ENCODE measurements at regions not wholly inside any gene's neighbourhood (a gene's known extent, or its start where the extent isn't known, plus 50 kb on each side); places are given as distances from the start of the nearest gene placed in this dataset.

DNA sequence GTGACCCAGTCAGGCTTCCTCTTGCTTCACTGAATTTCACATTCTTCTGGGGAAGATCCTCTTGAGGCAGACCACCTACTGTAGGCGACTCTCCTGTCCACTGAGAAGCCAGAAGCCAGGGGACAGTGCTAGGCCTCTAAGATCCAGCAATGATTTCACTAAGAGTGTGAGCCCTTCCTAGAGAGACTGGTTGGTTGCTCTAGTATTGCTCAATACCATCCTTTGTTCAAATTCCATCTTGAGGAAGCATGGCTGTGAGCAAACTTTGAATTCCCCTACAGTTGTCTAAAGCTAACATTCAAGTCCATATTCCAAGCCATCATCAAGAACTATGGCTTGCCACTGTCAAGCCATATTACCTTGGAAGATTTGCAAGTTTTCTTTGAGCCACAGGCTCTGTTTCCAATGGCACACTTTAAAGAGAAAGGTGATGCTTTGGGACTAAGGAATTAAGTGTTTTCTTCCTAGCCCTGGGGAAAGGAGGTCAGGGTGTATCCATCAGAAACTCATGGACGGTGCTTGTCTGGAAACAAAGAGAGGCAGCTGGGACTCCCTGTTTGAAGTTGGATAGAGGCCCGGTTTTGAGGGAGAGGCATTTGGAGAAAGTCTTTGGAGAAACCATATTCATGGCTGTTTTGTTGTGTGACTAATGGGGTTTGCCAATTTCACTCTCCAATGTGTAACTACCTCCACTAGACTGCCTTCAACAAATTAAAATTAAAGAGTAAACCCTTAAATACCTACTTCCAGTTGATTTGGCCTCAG is 1217.9 kb downstream of the VRK1 start:
- no peak for DNase-seq (ENCODE audit: low spot score)

GRCh38 chr14:98015921-98016320 is 1218.7 kb downstream of the VRK1 start:
- no peak for DNase-seq (ENCODE audit: low spot score)

GRCh38 chr14:98018628-98019027 is 1221.4 kb downstream of the VRK1 start:
- no peak for DNase-seq (ENCODE audit: low spot score)

DNA sequence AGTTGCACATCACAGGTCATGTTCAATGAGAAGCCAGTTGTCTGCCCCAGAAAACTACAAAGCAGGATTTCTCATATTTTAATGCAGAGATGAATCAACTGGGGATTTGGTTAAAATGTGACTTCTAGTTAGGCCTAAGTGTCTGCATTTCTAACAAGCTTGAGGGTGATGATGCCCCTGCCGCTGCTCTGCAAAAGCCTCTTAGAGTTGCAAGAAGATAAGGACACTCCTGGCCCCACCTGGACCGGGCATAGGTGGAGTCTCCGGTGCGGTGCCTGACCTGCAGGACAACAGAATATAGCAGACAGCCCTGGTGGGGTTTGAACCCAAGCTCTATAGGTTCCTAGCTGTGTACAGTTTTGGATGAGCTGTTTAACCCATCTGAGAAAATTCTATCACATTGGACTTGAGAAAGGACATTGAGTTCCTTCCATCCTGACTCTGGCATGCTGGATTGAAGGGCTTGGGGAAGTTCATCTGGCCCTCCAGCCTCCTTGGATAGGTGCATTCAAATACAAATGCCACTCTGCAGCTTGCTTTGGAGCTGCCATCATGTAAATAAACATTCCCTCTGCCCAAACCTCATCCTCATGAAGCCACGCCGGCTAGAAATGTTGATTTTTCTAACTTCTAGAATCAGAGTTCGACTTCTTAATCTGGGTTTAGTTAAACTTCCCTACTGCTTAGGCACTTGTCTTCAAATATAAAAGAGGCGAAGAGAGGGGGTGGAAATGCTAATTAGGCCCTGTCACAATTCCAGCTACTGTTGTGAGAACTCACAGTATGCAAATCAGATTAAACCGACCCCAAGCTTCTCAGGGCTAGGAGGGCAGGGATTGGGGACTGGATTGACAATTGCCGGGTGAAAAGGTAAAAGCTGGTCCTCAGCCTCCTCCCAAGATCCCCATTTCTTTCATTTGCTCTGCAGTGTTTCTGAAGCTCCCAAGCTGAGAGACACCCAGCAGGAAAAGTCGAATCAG is 1225.6 kb downstream of the VRK1 start:
- DNase-seq (ENCODE audit: low spot score): no peak

GRCh38 chr14:98028162-98028561 is 1231.0 kb downstream of the VRK1 start:
- DNase-seq (ENCODE audit: low spot score): no peak

DNA sequence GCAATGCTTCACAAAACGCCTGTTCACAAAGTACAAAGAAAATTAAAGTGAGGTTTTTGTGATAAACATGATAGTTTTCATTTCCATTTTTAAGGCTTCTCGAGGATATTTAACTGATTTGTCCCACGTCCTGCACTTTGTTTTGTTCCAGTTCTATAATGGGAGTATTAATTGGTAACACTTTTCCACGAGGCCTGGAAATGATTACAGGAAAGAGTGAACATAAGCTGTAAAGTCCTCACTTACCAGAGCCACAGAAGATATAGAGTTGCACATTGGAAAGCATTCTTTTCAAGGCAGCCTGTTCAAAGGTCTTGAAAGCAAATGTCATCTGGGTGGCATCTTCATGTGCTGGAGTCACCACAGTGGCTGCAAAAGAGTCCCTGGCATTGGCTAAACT is 1236.6 kb downstream of the BCL11B start:
- no peak for DNase-seq (ENCODE audit: low spot score)

DNA sequence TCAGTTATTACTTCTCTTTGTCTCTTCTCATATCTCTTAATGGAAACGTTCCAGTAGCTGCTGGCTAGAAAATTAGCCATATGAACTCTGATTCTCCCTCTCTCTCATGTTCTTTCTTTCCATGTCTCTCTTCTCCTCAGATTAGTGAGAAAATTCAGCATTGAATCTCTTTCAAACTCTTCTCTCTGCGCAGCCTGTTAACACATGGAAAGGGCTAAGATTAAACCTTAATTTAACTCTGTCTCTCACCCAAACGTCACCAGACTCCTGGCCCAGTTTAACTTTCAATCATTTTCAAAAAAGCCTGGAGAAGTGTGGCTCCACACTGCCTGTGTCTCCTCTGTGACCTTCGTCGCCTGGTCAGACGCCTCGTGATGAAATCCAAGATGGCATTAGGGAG is 1234.2 kb downstream of the BCL11B start:
- DNase-seq (ENCODE audit: low spot score): no peak

DNA sequence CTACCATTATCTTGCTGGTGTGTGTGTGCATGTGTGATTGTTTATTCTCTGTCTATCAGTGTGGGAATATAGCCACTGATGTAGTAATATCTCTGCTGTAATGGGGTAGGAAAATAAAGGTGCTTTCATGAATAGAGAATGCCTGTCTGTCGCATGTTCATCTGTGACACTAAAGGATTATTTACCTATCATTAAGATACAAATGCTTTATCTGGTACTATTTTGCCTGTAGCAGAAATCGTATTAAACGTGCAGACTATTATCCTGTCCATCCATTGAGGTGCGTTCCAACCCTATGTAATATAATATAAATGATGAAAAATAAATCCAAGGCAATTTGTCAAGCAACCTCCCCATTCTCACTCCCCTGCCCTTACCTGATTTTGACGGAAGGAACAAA is 1215.1 kb downstream of the BCL11B start:
- DNase-seq (ENCODE audit: low spot score): no peak

- no peak for DNase-seq (ENCODE audit: low spot score)
Observed at GRCh38 chr14:98059106-98059505, 1212.9 kb downstream of the BCL11B start.

GRCh38 chr14:98062083-98062482 is 1209.9 kb downstream of the BCL11B start:
- DNase-seq (ENCODE audit: low spot score): no peak

- DNase-seq (ENCODE audit: low spot score): peak; percentile 44
Observed at GRCh38 chr14:98069712-98070171, 1202.3 kb downstream of the BCL11B start.

DNA sequence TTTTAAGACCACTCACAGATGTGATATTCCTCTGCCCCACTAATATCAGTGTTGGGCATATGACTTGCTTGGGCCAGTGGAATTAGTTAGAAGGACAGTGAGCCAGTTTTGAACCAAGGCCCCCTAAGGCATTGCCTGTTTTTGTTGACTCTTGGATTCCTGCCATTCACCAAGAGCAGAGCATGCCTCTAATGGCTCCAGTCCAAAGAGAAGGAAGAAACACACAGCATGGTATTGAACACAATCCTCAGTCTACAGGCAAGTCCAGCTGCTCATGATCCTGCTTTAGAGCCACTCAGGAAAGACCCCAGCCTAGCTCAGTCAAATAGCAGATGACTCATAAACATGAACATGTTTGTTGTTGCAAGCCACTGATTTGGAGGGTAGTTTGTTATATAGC is 1201.5 kb downstream of the BCL11B start:
- DNase-seq (ENCODE audit: low spot score): no peak

DNA sequence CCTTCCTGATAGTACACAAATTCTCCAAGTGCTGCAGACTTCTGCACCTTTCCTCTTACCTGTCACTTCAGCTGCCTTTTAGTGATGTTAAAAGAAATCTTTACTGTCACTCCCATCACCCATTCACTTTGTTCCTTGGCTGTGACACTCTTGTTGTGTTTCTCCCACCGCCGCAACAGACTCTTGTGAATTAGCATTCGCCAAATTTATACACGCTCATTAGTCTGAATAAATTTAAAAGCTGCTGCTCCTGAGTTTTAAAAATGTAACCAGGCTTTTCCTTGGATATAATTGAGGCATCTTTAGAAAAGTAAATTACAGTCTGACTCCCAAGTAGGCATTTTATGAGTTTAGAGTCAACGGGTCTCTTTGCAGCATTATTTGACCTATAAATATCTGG is 1197.9 kb downstream of the BCL11B start:
- DNase-seq (ENCODE audit: low spot score): no peak

DNA sequence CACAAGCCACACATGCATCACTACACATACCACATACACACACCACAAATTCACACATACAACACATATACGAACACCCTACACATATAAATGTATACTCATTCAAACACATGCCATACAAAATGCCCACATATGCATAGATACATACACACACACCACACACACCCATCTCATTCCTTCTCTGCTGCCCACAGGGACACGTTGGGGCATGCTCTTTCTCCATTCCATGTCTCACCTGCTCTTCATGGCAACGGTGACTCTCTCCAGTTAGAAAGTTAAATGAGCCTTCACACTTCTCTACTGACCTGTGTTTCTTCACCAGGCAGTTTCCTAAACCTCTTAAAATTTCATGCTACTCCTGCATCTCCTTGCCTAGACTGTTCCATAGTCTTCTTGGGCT is 1194.8 kb downstream of the BCL11B start:
- DNase-seq (ENCODE audit: low spot score): no peak

GRCh38 chr14:98082833-98083232 is 1189.2 kb downstream of the BCL11B start:
- DNase-seq (ENCODE audit: low spot score): no peak

DNA sequence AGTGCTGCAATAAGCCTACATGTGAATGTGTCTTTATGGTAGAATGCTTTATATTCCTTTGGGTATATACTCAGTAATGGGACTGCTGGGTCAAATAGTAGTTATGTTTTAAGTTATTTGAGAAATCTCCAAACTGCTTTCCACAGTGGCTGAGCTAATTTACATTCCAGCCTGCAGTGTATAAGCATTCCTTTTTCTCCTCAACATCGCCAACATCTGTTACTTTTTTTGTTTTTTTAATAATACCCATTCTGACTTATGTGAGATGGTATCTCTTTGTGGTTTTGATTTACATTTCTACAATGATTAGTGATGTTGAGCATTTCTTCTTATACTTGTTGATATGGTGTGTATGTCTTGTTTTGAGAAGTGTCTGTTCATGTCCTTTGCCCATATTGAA is 1186.2 kb downstream of the BCL11B start:
- no peak for DNase-seq (ENCODE audit: low spot score)

DNA sequence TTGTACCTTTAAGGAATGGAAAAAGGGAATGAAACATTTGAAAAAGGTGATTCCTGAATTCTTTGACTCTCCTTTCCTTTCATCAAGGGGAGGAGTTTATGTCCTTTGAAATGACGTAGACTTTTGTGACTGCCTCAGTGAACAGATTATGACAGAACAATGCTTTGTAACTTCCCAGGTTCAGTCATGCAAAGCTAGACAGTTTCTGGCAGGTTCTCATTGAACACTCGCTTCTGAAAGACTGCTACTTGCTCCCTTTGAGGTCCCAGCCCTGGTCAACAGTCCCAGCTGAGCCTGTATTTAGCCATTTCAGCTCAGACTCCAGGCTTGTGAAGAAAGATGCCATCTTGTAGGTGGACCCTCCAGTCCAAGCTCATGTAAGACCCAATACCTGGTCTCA is 1178.9 kb downstream of the BCL11B start:
- no peak for DNase-seq (ENCODE audit: low spot score)

- DNase-seq (ENCODE audit: low spot score): no peak
Observed at GRCh38 chr14:98099527-98099926, 1172.5 kb downstream of the BCL11B start.

GRCh38 chr14:98101323-98101722 is 1170.7 kb downstream of the BCL11B start:
- DNase-seq (ENCODE audit: low spot score): no peak

- no peak for DNase-seq (ENCODE audit: low spot score)
Observed at GRCh38 chr14:98103705-98104104, 1168.3 kb downstream of the BCL11B start.

GRCh38 chr14:98109326-98109725 is 1162.7 kb downstream of the BCL11B start:
- no peak for DNase-seq (ENCODE audit: low spot score)

DNA sequence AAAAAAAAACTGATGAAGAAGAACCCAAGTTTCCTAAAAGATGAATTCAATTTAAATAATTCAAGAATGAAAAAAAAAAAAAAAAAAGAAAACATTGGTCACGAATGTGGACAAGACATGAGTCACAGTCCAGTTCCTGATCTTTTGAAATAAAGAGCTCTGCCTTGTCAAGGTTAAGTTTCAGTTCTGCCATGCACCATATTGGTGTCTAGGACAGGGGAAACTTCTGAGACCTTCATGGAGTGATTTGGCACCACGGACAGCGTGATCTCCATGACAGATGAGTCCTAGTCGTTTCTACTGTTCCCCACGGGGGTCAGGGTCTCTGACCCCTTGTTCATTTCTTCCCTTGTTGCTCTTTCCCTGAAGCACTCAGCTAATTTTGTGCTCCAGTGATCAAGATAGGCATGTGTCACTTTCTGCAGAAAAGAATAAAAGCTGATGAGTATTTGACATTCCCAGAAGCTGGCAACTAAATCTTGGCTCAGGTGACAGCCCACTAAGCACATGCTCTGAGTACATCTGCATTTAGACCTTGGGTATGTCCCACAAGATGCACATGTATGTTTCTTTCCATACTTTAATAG is 1159.7 kb downstream of the BCL11B start:
- no peak for DNase-seq (ENCODE audit: low spot score)
